GM19351 (cell line): ENCODE measurements at regions not wholly inside any gene's neighbourhood (a gene's known extent, or its start where the extent isn't known, plus 50 kb on each side); places are given as distances from the start of the nearest gene placed in this dataset.

ENCODE experiments used
- ATAC-seq: cut with Tn5 transposase; IDR thresholded peaks from one replicate; pipeline ENCODE4 v1.9.1; 2021; ENCODE audit warnings: mild to moderate bottlenecking, moderate library complexity; ENCODE audit not compliant: unreplicated experiment

DNA sequence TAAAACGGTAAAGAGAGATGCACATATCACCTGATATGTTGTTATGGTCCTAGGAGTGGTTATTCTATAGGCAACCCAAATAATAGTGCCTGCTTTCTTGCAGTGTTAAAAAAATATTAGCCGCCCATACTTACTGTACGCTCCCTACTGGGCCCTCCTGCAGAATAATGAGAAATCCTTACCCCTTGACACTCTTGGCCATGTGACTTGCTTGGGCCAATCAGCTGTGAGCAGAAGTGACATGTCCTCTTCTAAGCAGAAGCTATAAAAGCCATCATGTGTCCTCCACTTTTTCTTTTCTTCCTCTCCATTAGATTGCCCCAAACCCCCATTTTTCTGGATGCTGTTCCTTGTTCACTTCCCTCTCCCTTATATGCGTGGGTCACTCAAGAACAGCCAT lies 90.5 kb upstream of the SPRED2 start:
- no peak for ATAC-seq

DNA sequence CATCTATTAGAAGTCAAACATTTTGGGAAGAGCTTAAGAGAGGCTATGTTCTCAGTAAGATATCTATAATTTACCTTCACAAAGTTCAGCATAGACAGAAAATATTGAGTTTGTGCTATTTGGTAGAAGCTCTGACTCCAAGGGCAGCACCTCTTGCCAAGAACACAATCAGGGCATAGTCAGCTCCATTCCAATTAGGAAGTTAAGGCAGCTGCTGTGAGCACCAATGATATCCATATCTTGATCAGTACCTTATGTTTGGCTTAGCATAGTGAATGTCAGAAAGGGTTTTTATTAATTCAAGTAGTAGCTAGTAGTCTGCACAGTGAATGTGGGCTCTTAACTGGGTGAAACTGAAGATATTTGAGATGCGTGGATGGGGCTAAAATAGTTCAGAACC lies 86.4 kb upstream of the SPRED2 start:
- ATAC-seq: no peak

DNA sequence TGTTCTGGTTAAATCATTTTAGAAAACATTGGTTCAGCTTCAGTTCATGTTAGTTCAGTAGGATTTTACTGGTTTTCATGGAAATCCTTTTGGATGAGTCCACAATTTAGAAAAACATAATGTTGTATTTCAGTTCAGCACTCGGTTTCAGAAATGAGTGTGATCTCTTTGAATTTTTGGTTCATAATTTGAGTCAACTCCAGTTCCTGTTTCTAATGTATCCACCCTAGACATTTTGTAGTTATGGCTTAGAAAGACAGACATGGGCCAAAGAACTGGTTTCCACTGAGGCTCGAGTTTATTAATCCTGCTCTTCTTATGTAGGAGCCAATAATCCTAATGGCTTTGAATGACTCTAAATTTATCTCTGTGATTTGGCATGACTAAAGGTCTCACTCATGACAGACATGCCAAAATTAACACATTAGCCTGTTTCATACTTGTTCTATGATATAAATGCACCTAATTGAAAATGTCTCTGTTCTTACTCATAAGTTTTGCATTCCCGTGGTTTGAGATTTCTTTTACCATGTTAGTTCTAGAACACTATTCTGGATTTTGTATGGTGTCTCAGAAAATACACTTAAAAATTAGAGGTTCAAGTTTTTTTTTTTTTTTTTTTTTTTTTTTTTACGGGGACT lies 82.3 kb upstream of the SPRED2 start:
- ATAC-seq: peak; percentile 55

DNA sequence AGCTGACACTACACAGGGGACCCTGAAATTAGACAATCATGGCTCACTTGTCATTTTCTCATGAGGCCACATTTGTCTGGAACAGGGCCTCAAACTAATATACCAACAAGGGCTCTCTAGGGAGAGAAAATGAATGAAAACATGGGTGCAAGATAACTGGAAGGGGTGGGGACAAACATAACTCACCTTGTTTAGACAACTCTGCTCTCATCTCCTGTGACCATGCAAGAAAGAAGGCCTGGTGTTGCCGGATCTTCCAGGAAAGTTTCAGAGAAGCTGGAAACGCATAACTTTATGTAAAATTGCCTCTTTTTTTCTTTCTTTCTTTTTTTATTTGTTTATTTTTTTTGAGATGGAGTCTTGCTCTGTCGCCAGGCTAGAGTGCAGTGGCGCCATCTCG lies 80.4 kb upstream of the SPRED2 start:
- no peak for ATAC-seq

DNA sequence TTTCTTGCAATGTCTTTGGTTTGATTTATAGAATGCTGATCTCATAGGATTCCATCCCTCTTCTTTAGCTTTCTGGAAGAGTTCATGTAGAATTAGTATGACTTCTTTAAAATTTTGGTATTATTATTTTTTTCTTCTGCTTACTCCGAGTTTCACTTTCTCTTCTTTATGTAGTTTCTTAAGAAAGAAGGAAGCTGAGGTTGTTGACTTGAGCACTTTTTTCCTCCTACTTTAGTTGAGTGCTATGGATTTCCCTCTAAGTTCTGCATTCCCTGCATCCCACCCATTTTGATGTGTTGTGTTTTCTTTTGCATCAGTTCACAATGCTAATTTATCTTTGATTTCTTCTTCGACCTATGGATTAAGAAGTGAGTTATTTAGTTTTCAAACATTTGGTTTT lies 78.9 kb upstream of the SPRED2 start:
- no peak for ATAC-seq

DNA sequence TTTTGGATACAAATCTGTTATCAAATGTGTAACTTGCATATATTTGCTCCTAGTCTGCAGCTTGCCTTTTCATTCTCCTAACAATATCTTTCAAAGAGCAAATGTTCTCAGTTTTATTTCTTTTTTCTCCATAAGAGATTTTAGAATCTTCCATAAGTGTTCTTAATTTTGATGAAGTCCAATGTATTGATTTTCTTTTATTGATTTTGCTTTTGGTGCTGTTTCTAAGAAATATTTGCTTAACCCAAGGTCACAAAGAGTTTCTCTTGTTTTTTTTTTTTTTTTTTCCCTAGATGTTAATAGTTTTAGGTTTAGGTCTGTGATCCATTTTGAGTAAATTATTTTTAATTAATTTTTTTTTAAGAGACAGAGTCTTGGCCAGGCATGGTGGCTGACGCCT lies 75.8 kb upstream of the SPRED2 start:
- no peak for ATAC-seq

DNA sequence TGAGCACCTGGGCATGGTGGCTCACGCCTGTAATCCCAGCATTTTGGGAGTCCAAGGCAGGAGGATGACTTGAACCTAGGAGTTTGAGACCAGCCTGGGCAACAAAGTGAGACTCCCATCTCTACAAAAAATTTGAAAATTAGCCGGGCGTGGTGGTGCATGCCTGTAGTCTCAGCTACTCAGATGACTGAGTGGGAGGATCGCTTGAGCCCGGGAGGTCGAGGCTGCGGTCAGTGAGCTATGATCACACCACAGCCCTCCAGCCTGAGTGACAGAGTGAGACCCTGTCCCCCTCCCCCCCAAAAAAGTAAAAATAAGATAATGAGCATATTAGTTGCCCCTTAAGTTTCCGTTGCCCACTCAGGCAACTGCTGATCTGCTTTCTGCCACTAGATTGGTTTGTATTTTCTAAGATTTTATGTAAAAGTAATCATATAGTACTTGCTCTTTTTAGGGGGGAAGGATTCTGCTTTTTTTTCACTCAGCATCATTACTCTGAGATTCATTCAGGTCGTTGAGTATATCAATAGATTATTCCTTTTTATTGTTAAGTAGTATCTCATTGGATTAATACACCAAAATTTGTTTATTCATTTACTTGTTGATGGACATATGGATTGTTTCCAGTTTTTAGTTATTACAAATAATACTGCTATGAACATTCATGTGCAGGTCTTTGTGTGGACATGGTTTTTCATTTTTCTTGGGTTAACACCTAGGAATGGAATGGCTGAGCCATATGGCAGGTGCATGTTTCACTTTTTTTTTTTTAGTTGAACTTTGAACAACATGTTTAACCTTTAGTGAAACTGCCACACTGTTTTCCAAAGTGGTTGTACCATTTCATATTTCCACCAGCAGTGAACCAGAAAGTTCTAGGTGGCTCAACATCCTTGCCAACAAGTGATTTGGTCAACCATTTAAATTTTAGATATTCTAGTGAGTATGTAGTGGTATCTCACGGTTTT lies 75.0 kb upstream of the SPRED2 start:
- ATAC-seq: no peak

DNA sequence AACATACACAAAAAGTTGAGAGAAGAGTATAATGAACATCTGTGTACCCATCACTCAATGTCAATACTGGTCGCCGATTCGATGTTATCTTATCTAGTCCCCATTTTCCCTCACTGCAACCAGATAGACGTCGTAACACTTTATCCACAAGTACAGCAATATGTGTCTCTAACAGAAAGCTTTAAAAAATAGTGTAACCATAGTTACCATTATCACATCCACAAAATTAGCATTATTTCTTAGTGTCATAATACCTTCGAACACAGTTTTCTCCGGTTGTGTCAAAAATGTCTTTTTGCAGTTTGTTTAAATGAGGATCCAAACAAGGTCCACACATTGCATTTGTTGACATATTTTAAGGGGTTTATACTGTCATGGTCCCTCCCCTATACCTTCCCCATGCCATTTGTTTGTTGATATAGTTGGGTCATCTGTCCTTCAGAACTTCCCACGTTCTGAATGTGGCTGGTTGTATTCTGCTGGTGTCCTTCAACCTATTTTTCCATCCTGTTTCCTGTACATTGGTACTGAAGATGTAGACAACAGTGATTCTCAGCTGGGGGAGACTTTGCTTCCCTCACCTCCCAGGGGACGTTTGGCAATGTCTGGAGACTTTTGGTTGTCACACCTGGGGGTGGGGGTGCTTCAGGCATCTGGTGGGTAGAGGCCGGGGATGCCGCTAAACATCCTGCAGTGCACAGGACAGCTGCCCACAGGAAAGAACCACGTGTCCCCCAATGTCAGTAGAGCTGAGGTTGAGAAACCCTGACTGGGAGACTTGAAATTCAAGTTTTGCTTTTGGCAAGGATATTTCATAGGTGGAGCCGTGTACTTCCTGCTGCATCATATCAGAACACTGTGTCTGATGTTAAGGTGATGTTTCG lies 72.7 kb upstream of the SPRED2 start:
- no peak for ATAC-seq

DNA sequence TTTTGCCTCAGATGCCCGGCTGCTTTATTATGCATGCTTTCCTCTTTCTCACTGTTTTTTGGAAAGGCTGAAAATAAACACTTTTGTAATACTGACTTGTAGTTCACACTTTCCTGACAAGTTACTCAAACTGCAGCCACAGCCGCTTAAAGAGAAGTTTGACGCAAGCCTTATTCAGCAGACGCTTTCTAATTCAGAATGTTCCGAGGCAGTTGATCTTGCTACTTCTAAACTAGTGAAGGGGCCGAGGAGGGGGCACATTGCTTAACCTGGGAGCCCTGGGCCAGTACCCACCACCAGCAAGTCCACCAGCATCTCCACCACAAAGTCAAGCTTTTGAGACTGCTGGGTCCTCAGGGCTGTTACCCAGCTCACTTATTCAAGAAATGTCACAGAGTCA lies 71.8 kb upstream of the SPRED2 start:
- no peak for ATAC-seq

DNA sequence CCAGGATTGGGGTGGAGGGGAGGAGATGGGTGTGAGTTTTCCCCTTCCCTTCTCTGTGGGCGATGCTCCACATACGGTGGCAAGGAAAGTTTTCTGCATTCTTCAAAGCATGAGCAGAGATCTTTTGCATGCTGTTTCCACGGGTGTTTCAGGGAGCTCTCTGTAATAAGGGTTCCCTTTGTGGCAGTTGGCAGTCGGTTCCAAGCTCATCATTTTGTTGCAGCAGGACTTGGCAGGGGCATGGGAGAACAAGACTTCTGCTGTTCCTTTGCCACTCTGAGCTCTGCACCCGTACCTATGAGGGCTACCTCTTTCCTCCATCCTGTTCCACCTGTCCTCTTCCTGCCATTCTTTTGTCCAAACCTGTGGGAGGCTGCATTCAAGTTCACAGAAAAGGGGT lies 71.3 kb upstream of the SPRED2 start:
- ATAC-seq: no peak

DNA sequence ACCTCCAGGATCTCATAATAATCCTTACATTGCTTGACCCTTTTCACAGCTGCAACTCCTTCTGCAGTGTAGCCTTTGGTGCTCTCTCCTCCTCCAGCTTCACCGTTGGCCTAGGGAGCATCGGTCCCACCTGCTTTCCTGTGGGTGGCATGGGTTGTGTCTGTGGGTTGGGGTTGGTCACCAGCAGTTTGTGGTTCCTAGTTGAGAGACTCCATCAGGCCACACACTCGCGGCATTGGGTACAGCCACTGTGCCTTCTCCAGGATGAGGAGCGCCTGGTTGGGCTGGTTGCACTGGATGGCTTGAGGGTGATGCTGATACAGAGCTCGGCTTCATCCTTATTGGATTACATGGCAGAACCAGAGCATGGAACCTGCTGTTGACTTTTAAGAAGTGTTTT lies 69.4 kb upstream of the SPRED2 start:
- no peak for ATAC-seq

DNA sequence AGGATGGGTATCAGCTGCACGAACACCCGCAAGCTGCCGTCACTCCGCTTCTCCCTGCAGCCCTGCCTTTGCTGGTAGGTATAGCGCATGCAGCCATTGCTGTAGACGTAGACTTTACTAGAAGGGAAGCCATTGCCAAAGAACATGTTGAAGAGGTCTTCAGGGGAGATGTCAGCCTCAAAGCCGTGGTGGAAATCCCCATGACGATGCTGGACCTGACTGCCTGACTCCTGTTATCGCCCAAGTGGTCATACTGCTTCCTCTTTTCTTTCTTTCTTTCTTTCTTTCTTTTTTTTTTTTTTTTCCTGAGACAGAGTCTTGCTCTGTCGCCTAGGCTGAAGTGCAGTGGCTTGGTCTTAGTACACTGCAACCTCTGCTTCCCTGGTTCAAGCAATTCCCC lies 68.7 kb upstream of the SPRED2 start:
- ATAC-seq: peak; percentile 51

DNA sequence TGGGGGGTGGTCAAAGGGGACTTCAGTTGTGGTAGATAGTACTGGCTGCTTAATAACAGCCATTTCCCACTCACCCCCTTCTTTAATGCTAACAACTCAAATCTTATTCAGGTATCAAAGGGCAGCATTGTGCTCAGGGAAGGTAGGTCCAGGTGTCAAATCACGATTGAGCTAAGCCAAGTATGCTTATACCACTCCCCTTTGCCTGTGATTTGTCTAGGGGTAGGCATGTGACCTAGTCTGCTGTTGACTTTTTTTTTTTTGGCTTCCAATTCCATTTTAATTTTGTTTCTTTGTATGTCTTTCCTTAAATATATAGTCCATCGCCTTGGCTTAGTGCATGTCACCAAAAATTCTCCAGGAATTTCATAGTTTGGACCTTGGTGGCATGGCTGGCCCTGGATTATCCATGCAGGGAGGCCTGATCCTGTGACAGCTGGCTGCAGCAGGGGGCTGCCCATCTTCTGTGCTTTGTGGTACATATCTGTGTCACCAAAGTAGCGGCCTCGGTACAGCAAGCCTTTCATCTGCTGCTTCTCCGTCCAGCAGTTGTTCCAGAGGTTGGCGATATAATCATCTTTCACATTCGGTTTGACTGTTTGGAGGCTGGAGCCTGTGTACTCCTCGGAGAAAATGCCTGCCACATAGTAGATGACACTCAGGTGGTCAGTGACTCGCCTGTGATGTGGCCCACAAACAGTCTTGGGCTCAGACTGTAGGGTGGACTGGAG lies 68.1 kb upstream of the SPRED2 start:
- ATAC-seq: peak; percentile 53

DNA sequence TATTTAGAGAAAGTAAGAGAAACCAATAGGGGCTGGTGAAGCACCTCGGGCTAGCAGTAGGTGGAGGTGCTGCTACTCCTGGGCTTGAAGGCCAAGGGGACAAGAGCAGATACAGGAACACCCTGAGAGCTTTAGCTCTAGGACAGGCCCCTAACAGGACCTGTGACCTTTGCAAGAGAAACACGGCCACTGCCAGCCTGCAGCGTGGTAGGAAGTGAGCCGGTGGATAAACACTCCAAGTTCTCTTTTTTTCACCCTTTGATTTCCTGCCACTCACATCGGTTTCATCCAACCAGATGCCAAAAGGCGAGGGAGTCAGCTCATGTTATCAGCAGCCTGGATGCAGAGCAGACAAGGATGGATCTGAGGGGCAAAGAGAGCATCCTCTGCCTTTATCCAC lies 66.8 kb upstream of the SPRED2 start:
- no peak for ATAC-seq

DNA sequence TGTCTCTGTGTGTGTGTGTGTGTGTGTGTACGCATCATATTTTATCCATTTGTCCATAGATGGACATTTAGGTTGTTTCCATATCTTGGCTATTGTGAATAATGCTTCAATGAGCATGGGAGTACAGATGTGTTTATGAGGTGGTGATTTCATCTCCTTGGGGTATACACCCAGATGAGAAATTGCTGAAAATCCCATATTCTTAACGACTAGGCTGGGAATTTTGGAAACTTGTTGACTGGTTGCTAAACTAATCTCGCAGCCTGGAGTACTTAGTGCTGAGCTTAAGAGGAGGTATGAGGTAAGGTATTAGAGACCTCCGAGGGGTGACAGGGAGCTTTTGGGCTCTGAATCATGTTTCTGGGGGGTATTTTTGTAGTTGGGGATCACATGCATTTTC lies 66.0 kb upstream of the SPRED2 start:
- ATAC-seq: no peak

DNA sequence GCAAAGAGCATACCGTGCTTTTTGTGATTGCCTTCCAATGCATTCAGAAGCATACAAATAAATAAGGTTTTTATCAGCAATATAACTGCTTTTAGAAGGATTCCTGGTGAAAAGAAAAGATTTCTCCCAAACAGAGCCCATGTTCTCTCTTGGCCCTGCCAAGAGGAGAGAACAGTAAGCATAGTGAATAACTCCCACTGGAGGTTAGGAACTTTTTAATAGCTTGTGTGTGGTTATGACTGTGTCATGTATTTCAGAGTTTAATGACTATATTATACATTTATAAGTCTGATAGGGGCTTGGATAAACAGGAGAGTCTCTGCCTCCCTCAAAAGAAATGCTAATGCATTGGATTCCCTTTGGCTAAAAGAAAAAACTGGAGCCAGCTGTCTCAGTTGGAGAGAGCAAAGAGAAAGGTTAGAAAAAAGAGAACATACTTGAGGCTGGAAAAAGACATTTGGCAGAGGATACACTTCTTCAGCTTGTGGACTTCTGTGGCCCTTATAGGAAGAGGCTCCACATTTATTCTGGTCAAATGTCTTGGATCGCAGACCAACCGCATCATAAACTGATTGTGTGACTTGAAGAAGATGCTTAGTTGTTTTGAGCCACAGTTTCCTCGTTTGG lies 63.0 kb upstream of the SPRED2 start:
- no peak for ATAC-seq

DNA sequence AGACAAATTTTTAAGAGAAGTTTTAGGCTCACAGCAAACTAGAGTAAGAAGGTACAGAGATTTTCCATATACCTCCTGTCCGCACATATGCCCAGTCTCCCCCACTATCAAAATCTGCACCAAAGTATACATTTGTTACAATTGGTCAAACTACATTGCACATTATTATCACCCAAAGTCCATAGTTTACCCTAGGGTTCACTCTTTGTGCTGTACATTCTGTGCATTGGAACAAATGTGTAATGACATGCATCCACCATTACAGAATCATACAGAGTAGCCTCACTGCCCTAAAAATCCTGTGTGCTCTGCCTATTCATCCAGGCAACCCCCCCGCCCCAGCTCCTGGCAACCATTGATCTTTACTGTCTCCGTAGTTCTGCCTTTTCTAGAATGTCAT lies 61.7 kb upstream of the SPRED2 start:
- no peak for ATAC-seq

DNA sequence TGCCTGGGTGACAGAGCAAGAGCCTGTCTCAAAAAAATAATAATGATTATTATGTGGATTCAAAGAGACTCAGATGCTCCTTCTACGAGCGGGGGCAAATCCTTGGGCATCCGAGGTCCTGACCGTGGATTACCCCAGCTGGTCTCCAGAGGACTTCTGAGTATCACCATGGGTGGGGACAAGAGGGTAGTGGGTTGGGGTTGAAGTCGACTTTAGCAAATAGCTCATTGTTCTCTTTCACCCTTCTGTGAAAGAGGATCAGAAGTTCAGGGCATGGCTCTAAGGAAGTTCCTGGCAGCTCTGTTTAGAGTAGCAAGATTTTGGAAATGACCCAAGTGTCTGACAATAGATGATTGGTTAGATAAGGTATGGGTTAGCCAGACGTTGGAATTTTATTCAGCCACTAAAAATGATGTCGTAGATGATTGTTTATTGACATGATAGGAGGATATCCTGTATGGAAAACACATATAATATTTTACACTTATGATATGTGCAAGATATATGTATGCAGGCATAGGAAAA lies 59.0 kb upstream of the SPRED2 start:
- ATAC-seq: no peak

DNA sequence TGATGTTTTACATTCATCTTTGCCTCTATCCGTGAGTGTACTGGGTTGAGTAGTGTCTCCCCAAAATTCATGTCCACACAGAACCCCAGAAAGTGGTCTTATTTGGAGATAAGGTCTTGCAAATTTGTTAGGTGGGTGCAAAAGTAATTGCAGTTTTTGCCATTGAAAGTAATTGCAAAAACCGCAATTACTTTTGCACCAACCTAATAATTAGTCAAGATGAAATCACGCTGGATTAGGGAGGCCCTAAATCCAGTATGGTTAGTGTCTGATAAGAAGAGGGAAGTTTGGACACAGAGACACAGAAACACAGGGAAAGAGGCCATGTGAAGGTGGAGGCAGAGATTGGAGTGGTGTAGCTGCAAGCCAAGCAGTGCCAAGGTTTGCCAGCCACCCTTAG lies 57.8 kb upstream of the SPRED2 start:
- ATAC-seq: no peak

DNA sequence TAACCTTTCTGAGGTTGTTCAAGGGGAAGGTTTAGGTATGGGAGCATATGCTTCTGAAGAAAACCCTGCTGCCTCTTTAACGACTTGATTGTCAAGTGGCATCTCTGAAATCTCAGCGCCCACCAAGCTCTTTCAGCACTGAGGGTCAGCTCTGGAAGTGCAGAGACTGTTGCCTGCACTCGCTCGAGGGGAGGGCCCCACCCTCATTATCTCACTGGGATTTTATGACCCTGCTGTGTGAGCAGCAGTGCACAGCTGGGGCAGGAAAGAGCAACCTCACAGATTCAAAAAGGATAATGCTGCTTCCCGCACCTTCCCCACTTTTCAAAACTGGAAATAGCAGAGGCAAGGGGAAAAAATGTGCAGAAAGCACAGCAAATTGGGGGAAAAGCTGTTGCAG lies 56.9 kb upstream of the SPRED2 start:
- no peak for ATAC-seq
